SU-DHL-6 (cell line): ENCODE measurements at regions not wholly inside any gene's neighbourhood (a gene's known extent, or its start where the extent isn't known, plus 50 kb on each side); places are given as distances from the start of the nearest gene placed in this dataset.

ENCODE experiments used
- H2AFZ ChIP-seq: fragments of 200-600 bp; sonication (generic); 2 replicates; pipeline ENCODE4 v1.6.1; 2014; ENCODE audit warnings: low read depth, mild to moderate bottlenecking, moderate library complexity, mixed read lengths, antibody characterized with exemption, low read length; ENCODE audit not compliant: severe bottlenecking
- H3F3A ChIP-seq: fragments of 200-600 bp; shearing (Covaris generic); 2 replicates; pipeline ENCODE4 v1.6.0; 2016; ENCODE audit warnings: antibody characterized with exemption, mild to moderate bottlenecking; ENCODE audit not compliant: insufficient read depth
- H3K27ac ChIP-seq: fragments of 200-600 bp; sonication (generic); 2 replicates; pipeline ENCODE4 v1.5.1; 2016; ENCODE audit warnings: low read depth, mild to moderate bottlenecking, low read length, moderate library complexity, mixed read lengths
- H3K27me3 ChIP-seq: fragments of 200-600 bp; sonication (generic), shearing (Covaris generic); 2 replicates; pipeline ENCODE4 v1.6.0; 2014; ENCODE audit warnings: mild to moderate bottlenecking, low read length
- H3K36me3 ChIP-seq: fragments of 200-600 bp; sonication (generic); 2 replicates; pipeline ENCODE4 v1.6.1; 2014; ENCODE audit warnings: mild to moderate bottlenecking, low read length, mixed read lengths
- H3K4me2 ChIP-seq: fragments of 300-600, 200-600 bp; shearing (Covaris generic), sonication (generic); 2 replicates; pipeline ENCODE4 v1.6.0; 2014; ENCODE audit warnings: low read length, low read depth, mild to moderate bottlenecking; ENCODE audit not compliant: poor library complexity, severe bottlenecking
- H3K4me3 ChIP-seq: fragments of 200-600 bp; sonication (generic); 2 replicates; pipeline ENCODE4 v1.5.1; 2014; ENCODE audit warnings: antibody characterized with exemption, low read length, mild to moderate bottlenecking, mixed read lengths; ENCODE audit not compliant: insufficient read depth, poor library complexity, severe bottlenecking
- H3K79me2 ChIP-seq: fragments of 200-600 bp; sonication (generic); 2 replicates; pipeline ENCODE4 v1.6.1; 2014; ENCODE audit warnings: mild to moderate bottlenecking, low read length, moderate library complexity; ENCODE audit not compliant: insufficient read depth
- H3K9ac ChIP-seq: fragments of 200-600 bp; sonication (generic); 2 replicates; pipeline ENCODE4 v1.7.0; 2014; ENCODE audit warnings: mild to moderate bottlenecking, low read length
- H3K9me2 ChIP-seq: fragments of 200-600 bp; sonication (generic); replicated peaks from 2 replicates; pipeline ENCODE4 v1.6.1; 2014; ENCODE audit warnings: low read length; ENCODE audit not compliant: insufficient read depth
- H3K9me3 ChIP-seq: fragments of 200-600 bp; sonication (generic); 2 replicates; pipeline ENCODE4 v1.6.1; 2014; ENCODE audit warnings: low read length, mixed read lengths; ENCODE audit not compliant: insufficient read depth
- H4K20me1 ChIP-seq: fragments of 200-600 bp; sonication (generic); 2 replicates; pipeline ENCODE4 v1.6.1; 2014; ENCODE audit warnings: low read depth, mild to moderate bottlenecking, antibody characterized with exemption, low read length, moderate library complexity, mixed read lengths
- CTCF ChIP-seq: fragments of 200-600 bp; sonication (generic); IDR thresholded peaks from one replicate; pipeline ENCODE4 v1.5.1; 2017; ENCODE audit warnings: antibody characterized with exemption, mild to moderate bottlenecking, low read length, moderate library complexity; ENCODE audit not compliant: insufficient read depth, poor library complexity, severe bottlenecking
- EZH2phosphoT487 ChIP-seq: fragments of 200-600 bp; sonication (generic), shearing (Covaris generic); conservative IDR thresholded peaks from 2 replicates; pipeline ENCODE4 v1.6.1; 2018; ENCODE audit warnings: mild to moderate bottlenecking, antibody characterized with exemption, low read length, moderate library complexity, mixed read lengths

- Histone ChIP-seq H3K9me2 (no peaks in the 10 kb centered on the region), H3K36me3 (no peaks in the 10 kb centered on the region), H3F3A (no peaks in the 10 kb centered on the region), H3K27ac (no peak overlapping the region), H3K27me3 (no peaks in the 10 kb centered on the region), H3K9ac (no peak overlapping the region), H3K4me2 (no peak overlapping the region), H3K79me2 (no peaks in the 10 kb centered on the region), H2AFZ (no peak overlapping the region), H3K9me3 (no peaks in the 10 kb centered on the region), H4K20me1 (no peaks in the 10 kb centered on the region), H3K4me3 (no peak overlapping the region)
- TF ChIP-seq EZH2phosphoT487 (no peak), CTCF (no peak)
Observed at GRCh38 chr18:1680108-1680507, 775.4 kb downstream of the ADCYAP1 start.

- H3K9me2 ChIP-seq, result no peaks in the 10 kb centered on the region
- no peak overlapping the region for H3K4me3 ChIP-seq
- H3K4me2 ChIP-seq, result no peak overlapping the region
- H2AFZ ChIP-seq, result no peak overlapping the region
- no peak overlapping the region for H3K27ac ChIP-seq
- H3K9ac ChIP-seq, result no peak overlapping the region
- no peaks in the 10 kb centered on the region for H3K27me3 ChIP-seq
- no peak for TF ChIP-seq EZH2phosphoT487
- TF ChIP-seq CTCF, result no peak
- H3F3A ChIP-seq, result no peaks in the 10 kb centered on the region
- no peaks in the 10 kb centered on the region for H3K79me2 ChIP-seq
- no peaks in the 10 kb centered on the region for H3K36me3 ChIP-seq
- H4K20me1 ChIP-seq, result no peaks in the 10 kb centered on the region
- H3K9me3 ChIP-seq, result no peaks in the 10 kb centered on the region
Observed at GRCh38 chr18:1691863-1692262, 787.2 kb downstream of the ADCYAP1 start.

- H4K20me1 ChIP-seq, result no peaks in the 10 kb centered on the region
- no peaks in the 10 kb centered on the region for H3K36me3 ChIP-seq
- no peak overlapping the region for H3K27ac ChIP-seq
- H3K4me2 ChIP-seq, result no peak overlapping the region
- no peak overlapping the region for H2AFZ ChIP-seq
- H3K4me3 ChIP-seq, result no peak overlapping the region
- no peaks in the 10 kb centered on the region for H3F3A ChIP-seq
- no peaks in the 10 kb centered on the region for H3K9me3 ChIP-seq
- H3K27me3 ChIP-seq, result no peaks in the 10 kb centered on the region
- no peak overlapping the region for H3K9ac ChIP-seq
- TF ChIP-seq CTCF (no peak), EZH2phosphoT487 (no peak)
- no peaks in the 10 kb centered on the region for H3K79me2 ChIP-seq
- H3K9me2 ChIP-seq, result no peaks in the 10 kb centered on the region
Observed at GRCh38 chr18:1708006-1708405, 803.3 kb downstream of the ADCYAP1 start.
